HUES6 (cell line): ENCODE measurements at regions not wholly inside any gene's neighbourhood (a gene's known extent, or its start where the extent isn't known, plus 50 kb on each side); places are given as distances from the start of the nearest gene placed in this dataset.

Experiments used
- H3K27ac ChIP-seq: 2 replicates; pipeline ENCODE4 v1.7.0; 2013; ENCODE audit warnings: low read depth, mild to moderate bottlenecking, low read length, inconsistent platforms
- H3K27me3 ChIP-seq: 2 replicates; pipeline ENCODE4 v1.6.1; 2013; ENCODE audit warnings: low read length; ENCODE audit not compliant: control insufficient read depth, insufficient read depth
- H3K36me3 ChIP-seq: 2 replicates; pipeline ENCODE4 v1.6.1; 2013; ENCODE audit warnings: low read length; ENCODE audit not compliant: control insufficient read depth, insufficient read depth
- H3K4me1 ChIP-seq: 2 replicates; pipeline ENCODE4 v1.6.1; 2013; ENCODE audit warnings: low read length; ENCODE audit not compliant: control insufficient read depth, insufficient read depth
- H3K4me3 ChIP-seq: 2 replicates; pipeline ENCODE4 v1.5.1; 2013; ENCODE audit warnings: low read depth, low read length
- H3K9ac ChIP-seq: one replicate; pipeline ENCODE4 v1.6.1; 2013; ENCODE audit warnings: mild to moderate bottlenecking, low read length
- H3K9me3 ChIP-seq: 2 replicates; pipeline ENCODE4 v1.6.1; 2013; ENCODE audit warnings: low read depth, low read length; ENCODE audit not compliant: control insufficient read depth, insufficient read depth

- H3K9me3 ChIP-seq, result no peaks in the 10 kb centered on the region
- H3K36me3 ChIP-seq, result no peaks in the 10 kb centered on the region
- H3K27me3 ChIP-seq, result no peaks in the 10 kb centered on the region
- H3K27ac ChIP-seq, result no peak overlapping the region
- no peak overlapping the region for H3K9ac ChIP-seq
- no peak overlapping the region for H3K4me3 ChIP-seq
- peaks cover 10% of the 10 kb centered on the region; the same call in 1 of the 2 replicates for H3K4me1 ChIP-seq
These were observed 156.1 kb upstream of the MYCN start for GRCh38 chr2:15784106-15784885.

GRCh38 chr2:15784886-15785801, 155.2 kb upstream of the MYCN start:
- Histone ChIP-seq H3K4me1 (peaks cover 10% of the 10 kb centered on the region; the same call in 1 of the 2 replicates), H3K9ac (no peak overlapping the region), H3K27me3 (no peaks in the 10 kb centered on the region), H3K9me3 (no peaks in the 10 kb centered on the region), H3K27ac (no peak overlapping the region), H3K36me3 (no peaks in the 10 kb centered on the region), H3K4me3 (no peak overlapping the region)

- peaks cover 10% of the 10 kb centered on the region; the same call in 1 of the 2 replicates for H3K4me1 ChIP-seq
- no peak overlapping the region for H3K4me3 ChIP-seq
- H3K27me3 ChIP-seq, result no peaks in the 10 kb centered on the region
- H3K27ac ChIP-seq, result no peak overlapping the region
- no peaks in the 10 kb centered on the region for H3K9me3 ChIP-seq
- no peaks in the 10 kb centered on the region for H3K36me3 ChIP-seq
- H3K9ac ChIP-seq, result no peak overlapping the region
These were observed 154.2 kb upstream of the MYCN start for GRCh38 chr2:15786003-15786654.

GRCh38 chr2:15786901-15787300, 153.4 kb upstream of the MYCN start:
- Histone ChIP-seq H3K36me3 (no peaks in the 10 kb centered on the region), H3K4me1 (peaks cover 6% of the 10 kb centered on the region; the same call in 1 of the 2 replicates), H3K9me3 (no peaks in the 10 kb centered on the region), H3K27me3 (no peaks in the 10 kb centered on the region), H3K9ac (no peak overlapping the region), H3K27ac (no peak overlapping the region), H3K4me3 (no peak overlapping the region)

- Histone ChIP-seq H3K9me3 (no peaks in the 10 kb centered on the region), H3K4me1 (no peaks in the 10 kb centered on the region), H3K27ac (no peak overlapping the region), H3K36me3 (no peaks in the 10 kb centered on the region), H3K27me3 (no peaks in the 10 kb centered on the region), H3K9ac (no peak overlapping the region), H3K4me3 (no peak overlapping the region)
These were observed 152.6 kb upstream of the MYCN start for GRCh38 chr2:15787535-15788454.

- Histone ChIP-seq H3K4me1 (no peaks in the 10 kb centered on the region), H3K9me3 (no peaks in the 10 kb centered on the region), H3K27me3 (no peaks in the 10 kb centered on the region), H3K36me3 (no peaks in the 10 kb centered on the region), H3K9ac (no peak overlapping the region), H3K4me3 (no peak overlapping the region), H3K27ac (no peak overlapping the region)
These were observed 151.9 kb upstream of the MYCN start for GRCh38 chr2:15788455-15788829.

GRCh38 chr2:15788830-15789229, 151.5 kb upstream of the MYCN start:
- no peak overlapping the region for H3K27ac ChIP-seq
- H3K9me3 ChIP-seq, result no peaks in the 10 kb centered on the region
- H3K27me3 ChIP-seq, result no peaks in the 10 kb centered on the region

GRCh38 chr2:15789381-15790062, 150.8 kb upstream of the MYCN start:
- Histone ChIP-seq H3K9ac (no peak overlapping the region), H3K36me3 (no peaks in the 10 kb centered on the region), H3K27me3 (no peaks in the 10 kb centered on the region), H3K9me3 (no peaks in the 10 kb centered on the region), H3K27ac (no peak overlapping the region), H3K4me1 (no peaks in the 10 kb centered on the region), H3K4me3 (no peak overlapping the region)

More at GRCh38 chr2:15788830-15789229, 151.5 kb upstream of the MYCN start:
- no peaks in the 10 kb centered on the region for H3K4me1 ChIP-seq
- H3K4me3 ChIP-seq, result no peak overlapping the region
- H3K9ac ChIP-seq, result no peak overlapping the region
- H3K36me3 ChIP-seq, result no peaks in the 10 kb centered on the region

- Histone ChIP-seq H3K27me3 (no peaks in the 10 kb centered on the region), H3K9ac (no peak overlapping the region), H3K4me3 (no peak overlapping the region), H3K9me3 (no peaks in the 10 kb centered on the region), H3K36me3 (no peaks in the 10 kb centered on the region), H3K27ac (no peak overlapping the region), H3K4me1 (no peaks in the 10 kb centered on the region)
These were observed 150.0 kb upstream of the MYCN start for GRCh38 chr2:15790326-15790725.

GRCh38 chr2:15790838-15791237, 149.5 kb upstream of the MYCN start:
- H3K4me1 ChIP-seq, result no peaks in the 10 kb centered on the region
- no peaks in the 10 kb centered on the region for H3K36me3 ChIP-seq
- no peak overlapping the region for H3K4me3 ChIP-seq
- no peak overlapping the region for H3K9ac ChIP-seq
- H3K27ac ChIP-seq, result no peak overlapping the region
- no peaks in the 10 kb centered on the region for H3K9me3 ChIP-seq
- H3K27me3 ChIP-seq, result no peaks in the 10 kb centered on the region
